ENCODE measurements at regions not wholly inside any gene's neighbourhood (a gene's known extent, or its start where the extent isn't known, plus 50 kb on each side); places are given as distances from the start of the nearest gene placed in this dataset.

- Histone ChIP-seq H3K27me3 (no peaks in the 10 kb centered on the region), H3K4me3 (no peak overlapping the region), H3K4me1 (no peaks in the 10 kb centered on the region), H3K9me3 (peaks cover 0 to 42% (median 16%) of the 10 kb centered on the region in 12 donors), H3K27ac (no peak overlapping the region), H3K36me3 (no peaks in the 10 kb centered on the region)
- ATAC-seq (no peak), DNase-seq (no peak)
- intact Hi-C loops (cut with DNase I), result no loop called here
- TF ChIP-seq CTCF (IDR thresholded peaks at IDR 0.05) (no peak), POLR2A (IDR thresholded peaks at IDR 0.05) (no peak)
Observed at GRCh38 chr18:33517950-33518349, 60.1 kb upstream of the ASXL3 start.

GRCh38 chr18:33513027-33513426 lies 65.0 kb upstream of the ASXL3 start:
- H3K36me3 ChIP-seq, result no peaks in the 10 kb centered on the region
- peaks cover 0 to 45% (median 14%) of the 10 kb centered on the region in 12 donors for H3K9me3 ChIP-seq
- no peak overlapping the region for H3K4me3 ChIP-seq
- ATAC-seq (no peak), DNase-seq (no peak)
- H3K4me1 ChIP-seq, result no peaks in the 10 kb centered on the region
- intact Hi-C loops (cut with DNase I), result no loop called here
- no peaks in the 10 kb centered on the region for H3K27me3 ChIP-seq
- TF ChIP-seq POLR2A (IDR thresholded peaks at IDR 0.05), result no peak
- no peak for TF ChIP-seq CTCF (IDR thresholded peaks at IDR 0.05)
- no peak overlapping the region for H3K27ac ChIP-seq

GRCh38 chr18:33507019-33507418 lies 66.5 kb upstream of the CCDC178 start:
- WGBS, 4 donors, result 64 to 76% (median 71%) methylated on average over 1 of the region's 1 CpG

GRCh38 chr18:33505798-33506197 lies 65.3 kb upstream of the CCDC178 start:
- Histone ChIP-seq H3K27me3 (no peaks in the 10 kb centered on the region), H3K27ac (no peak overlapping the region), H3K4me1 (no peaks in the 10 kb centered on the region), H3K36me3 (no peaks in the 10 kb centered on the region), H3K4me3 (no peak overlapping the region), H3K9me3 (no peaks in the 10 kb centered on the region)
- ATAC-seq (no peak), DNase-seq (no peak)
- TF ChIP-seq CTCF (IDR thresholded peaks at IDR 0.05) (no peak), POLR2A (IDR thresholded peaks at IDR 0.05) (no peak)
- intact Hi-C loops (cut with DNase I), result no loop called here

More at GRCh38 chr18:33507019-33507418, 66.5 kb upstream of the CCDC178 start:
- DNase-seq, result no peak
- no peak overlapping the region for H3K4me3 ChIP-seq
- H3K27me3 ChIP-seq, result no peaks in the 10 kb centered on the region
- no peaks in the 10 kb centered on the region for H3K4me1 ChIP-seq
- TF ChIP-seq POLR2A (IDR thresholded peaks at IDR 0.05) (no peak), CTCF (IDR thresholded peaks at IDR 0.05) (no peak)
- peaks cover 0 to 10% (median 0%) of the 10 kb centered on the region in 12 donors for H3K9me3 ChIP-seq
- intact Hi-C loops (cut with DNase I), result no loop called here
- no peak overlapping the region for H3K27ac ChIP-seq
- ATAC-seq, result no peak
- H3K36me3 ChIP-seq, result no peaks in the 10 kb centered on the region

Data from heart left ventricle (tissue), 16 donors.